Prostate gland (tissue), 2 donors: ENCODE measurements at regions not wholly inside any gene's neighbourhood (a gene's known extent, or its start where the extent isn't known, plus 50 kb on each side); places are given as distances from the start of the nearest gene placed in this dataset.

Experiments
- DNase-seq: peaks from one replicate; pipeline ENCODE4 v3.0.0-alpha.2; 2019; ENCODE audit warnings: low spot score
- H3K27ac ChIP-seq, 2 donors: fragments of 200-600 bp; sonication (generic); 2 replicates each; pipeline ENCODE4 v1.5.1; 2017 to 2019
- H3K27me3 ChIP-seq: fragments of 200-600 bp; sonication (generic); replicated peaks from 2 replicates; pipeline ENCODE4 v1.5.1; 2019; ENCODE audit not compliant: insufficient read depth
- H3K36me3 ChIP-seq, 2 donors: fragments of 200-600 bp; sonication (generic); 1 replicate in 1 of 2; 2 replicates in 1 of 2; pipeline versions ENCODE4 v1.5.1 to v1.8.1; 2017 to 2019
- H3K4me1 ChIP-seq: fragments of 200-600 bp; sonication (generic); replicated peaks from 2 replicates; pipeline ENCODE4 v1.5.1; 2019
- H3K4me3 ChIP-seq, 2 donors: fragments of 200-600 bp; sonication (generic); 2 replicates each; pipeline ENCODE4 v1.5.1; 2017 to 2019
- H3K9me3 ChIP-seq: fragments of 200-600 bp; sonication (generic); 2 replicates; pipeline ENCODE4 v1.5.1; 2017
- CTCF ChIP-seq, 4 experiments: fragments of 200-600 bp in 2 of 4; fragments of 450-650 bp in 2 of 4; sonication (generic) in 2 of 4; IDR thresholded peaks; 1 replicate in 3 of 4; 2 replicates in 1 of 4; pipeline ENCODE4 v1.5.1; 2016 to 2019; ENCODE audit warnings: antibody characterized with exemption in 4 of 4, mild to moderate bottlenecking in 2 of 4, moderate library complexity in 2 of 4
- POLR2A ChIP-seq: fragments of 450-650 bp; IDR thresholded peaks from one replicate; pipeline ENCODE4 v1.6.1; 2016; ENCODE audit warnings: antibody characterized with exemption, mild to moderate bottlenecking
- POLR2AphosphoS5 ChIP-seq: sonication (generic); formaldehyde crosslinking; IDR thresholded peaks from one replicate; pipeline ENCODE4 v1.6.1; 2017; ENCODE audit warnings: antibody characterized with exemption
- WGBS: methylation state at CpG from one replicate; pipeline ENCODE4 v1.1.5; 2018; 5-methylcytosine and 5-hydroxymethylcytosine counted together
- intact Hi-C: fragments of 100-400 bp; cut with DNase I; formaldehyde crosslinking; loops from one replicate; pipeline ENCODE4 v1.14.2; 2022

- no peak overlapping the region for H3K4me3 ChIP-seq
- DNase-seq, result no peak
- WGBS, result 86% methylated on average over 2 of the region's 2 CpGs
- intact Hi-C loops, result no loop called here
- H3K36me3 ChIP-seq, result no peaks in the 10 kb centered on the region
- no peaks in the 10 kb centered on the region for H3K27me3 ChIP-seq
- H3K4me1 ChIP-seq, result peaks cover 2% of the 10 kb centered on the region
- no peaks in the 10 kb centered on the region for H3K9me3 ChIP-seq
- TF ChIP-seq CTCF (IDR thresholded peaks at IDR 0.05), result no peak
- TF ChIP-seq POLR2A, result no peak
- TF ChIP-seq POLR2AphosphoS5, result no peak
- H3K27ac ChIP-seq, result no peak overlapping the region
Observed at GRCh38 chr6:113600551-113601339, 256.4 kb upstream of the MARCKS start.

GRCh38 chr6:113607821-113608545 is 249.2 kb upstream of the MARCKS start:
- TF ChIP-seq POLR2AphosphoS5 (no peak), POLR2A (no peak), CTCF (IDR thresholded peaks at IDR 0.05) (no peak)
- H3K4me3 ChIP-seq, result no peak overlapping the region
- no peak overlapping the region for H3K27ac ChIP-seq
- intact Hi-C loops, result no loop called here
- no peaks in the 10 kb centered on the region for H3K9me3 ChIP-seq
- H3K4me1 ChIP-seq, result no peaks in the 10 kb centered on the region
- 39% methylated on average over 2 of the region's 2 CpGs for WGBS
- H3K36me3 ChIP-seq, result no peaks in the 10 kb centered on the region
- DNase-seq, result no peak
- no peaks in the 10 kb centered on the region for H3K27me3 ChIP-seq

DNA sequence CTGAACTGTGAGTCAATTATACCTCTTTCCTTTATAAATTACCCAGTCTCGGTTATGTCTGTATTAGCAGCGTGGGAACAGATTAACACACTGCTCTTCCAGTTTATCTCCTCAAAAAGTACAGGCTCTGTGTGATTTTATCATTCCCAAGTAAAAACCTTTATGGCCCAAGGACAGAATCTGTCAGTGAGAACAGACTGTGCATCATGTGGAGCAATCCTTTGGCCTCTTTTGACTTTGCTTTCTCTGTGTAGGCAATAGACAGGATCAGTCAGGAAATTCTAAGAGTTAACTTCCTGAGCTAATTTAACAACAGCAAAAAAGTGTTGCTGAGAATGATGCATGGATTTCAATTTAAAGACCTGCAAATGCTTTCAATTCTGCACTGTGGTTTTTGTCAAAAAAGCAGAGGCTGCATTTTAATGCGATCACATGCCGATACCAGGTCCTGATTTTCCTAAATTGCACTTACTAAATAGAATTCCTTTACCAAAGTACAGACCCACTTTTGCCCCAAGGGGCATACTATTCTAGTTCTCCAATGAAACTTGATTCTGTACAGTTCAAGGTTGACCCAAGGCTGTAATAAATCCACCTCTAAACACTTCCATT is 246.7 kb upstream of the MARCKS start:
- Histone ChIP-seq H3K27ac (no peak overlapping the region), H3K4me1 (no peaks in the 10 kb centered on the region), H3K9me3 (no peaks in the 10 kb centered on the region), H3K36me3 (no peaks in the 10 kb centered on the region), H3K27me3 (no peaks in the 10 kb centered on the region), H3K4me3 (no peak overlapping the region)
- 67% methylated on average over 4 of the region's 4 CpGs for WGBS
- DNase-seq, result no peak
- intact Hi-C loops, result no loop called here
- no peak for TF ChIP-seq POLR2AphosphoS5
- no peak for TF ChIP-seq POLR2A
- TF ChIP-seq CTCF (IDR thresholded peaks at IDR 0.05), result no peak

DNA sequence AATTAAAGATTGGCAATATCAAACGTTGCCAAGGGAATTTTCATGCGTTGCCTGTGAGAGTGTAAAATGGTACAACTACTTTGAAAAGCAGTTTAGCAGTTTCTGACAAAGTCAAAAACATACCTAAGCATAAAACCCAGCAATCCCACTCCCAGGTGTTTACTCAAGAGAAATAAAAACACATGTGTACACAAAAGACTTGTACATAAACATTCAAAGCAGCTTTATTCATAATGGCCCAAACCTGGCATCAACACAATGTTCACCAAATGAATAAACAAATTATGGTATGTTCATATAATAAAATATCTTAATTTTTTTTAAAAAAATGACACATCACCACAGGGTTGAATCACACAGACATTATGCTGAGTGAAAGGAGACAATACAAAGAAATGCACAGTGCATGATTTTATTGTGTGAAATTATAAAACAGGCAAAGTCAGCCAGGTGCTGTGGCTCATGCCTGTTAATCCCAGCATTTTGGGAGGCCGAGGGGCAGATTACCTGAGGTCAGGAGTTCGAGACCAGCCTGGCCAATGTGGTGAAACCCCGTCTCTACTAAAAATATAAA is 240.4 kb upstream of the MARCKS start:
- intact Hi-C loops, result no loop called here

More for the DNA sequence above, 240.4 kb upstream of the MARCKS start:
- Histone ChIP-seq H3K27ac (no peak overlapping the region), H3K4me1 (no peaks in the 10 kb centered on the region), H3K36me3 (no peaks in the 10 kb centered on the region), H3K4me3 (no peak overlapping the region), H3K27me3 (no peaks in the 10 kb centered on the region), H3K9me3 (no peaks in the 10 kb centered on the region)
- 87% methylated on average over 5 of the region's 5 CpGs for WGBS
- TF ChIP-seq CTCF (IDR thresholded peaks at IDR 0.05), result no peak
- no peak for TF ChIP-seq POLR2A
- TF ChIP-seq POLR2AphosphoS5, result no peak
- DNase-seq, result no peak
